WI38 (cell line): ENCODE measurements at regions not wholly inside any gene's neighbourhood (a gene's known extent, or its start where the extent isn't known, plus 50 kb on each side); places are given as distances from the start of the nearest gene placed in this dataset.
"Not testable (repeated sequence)": the region's sequence is repeated elsewhere in the genome, so short reads cannot be mapped to it uniquely, and the experiment has no call there.

ENCODE experiments used
- H3K4me3 ChIP-seq: 2 replicates; pipeline ENCODE4 v1.5.1; 2011; ENCODE audit warnings: low read depth, mild to moderate bottlenecking, control low read depth, low read length
- CTCF ChIP-seq: IDR thresholded peaks from 2 replicates; pipeline ENCODE4 v1.5.1; 2012; ENCODE audit warnings: low read depth, mild to moderate bottlenecking, control low read depth, low read length

- no peak overlapping the region for H3K4me3 ChIP-seq
- TF ChIP-seq CTCF: no peak
Observed at GRCh38 chr3:187516446-187517185, 148.4 kb downstream of the RTP4 start.

GRCh38 chr3:187507905-187508304 is 139.7 kb downstream of the RTP4 start:
- no peak overlapping the region for H3K4me3 ChIP-seq
- no peak for TF ChIP-seq CTCF

- TF ChIP-seq CTCF: no peak
- no peak overlapping the region for H3K4me3 ChIP-seq
Observed at GRCh38 chr3:187507266-187507665, 139.1 kb downstream of the RTP4 start.

GRCh38 chr3:187504435-187504834 is 136.2 kb downstream of the RTP4 start:
- no peak for TF ChIP-seq CTCF
- no peak overlapping the region for H3K4me3 ChIP-seq

- no peak for TF ChIP-seq CTCF
- no peak overlapping the region for H3K4me3 ChIP-seq
Observed at GRCh38 chr3:187498211-187498724, 130.1 kb downstream of the RTP4 start.

GRCh38 chr3:187497052-187497451 is 128.9 kb downstream of the RTP4 start:
- no peak overlapping the region for H3K4me3 ChIP-seq
- TF ChIP-seq CTCF: no peak

GRCh38 chr3:187494056-187494455 is 125.9 kb downstream of the RTP4 start:
- H3K4me3 ChIP-seq: not testable (repeated sequence)

- no peak for TF ChIP-seq CTCF
- H3K4me3 ChIP-seq: no peak overlapping the region
Observed at GRCh38 chr3:187491371-187491770, 123.2 kb downstream of the RTP4 start.
